Neural cell (in vitro differentiated cells): ENCODE measurements at regions not wholly inside any gene's neighbourhood (a gene's known extent, or its start where the extent isn't known, plus 50 kb on each side); places are given as distances from the start of the nearest gene placed in this dataset.

ENCODE experiments used
- H2AFZ ChIP-seq: fragments of 200-600, 300-800 bp; sonication (generic), shearing (Covaris generic); 2 replicates; pipeline ENCODE4 v1.6.0; 2014; ENCODE audit warnings: low read depth, mild to moderate bottlenecking, antibody characterized with exemption, low read length, moderate library complexity
- H3F3A ChIP-seq: fragments of 200-600 bp; shearing (Covaris generic); 2 replicates; pipeline ENCODE4 v1.6.1; 2016; ENCODE audit warnings: mild to moderate bottlenecking, moderate library complexity, mixed read lengths, antibody characterized with exemption, low read length; ENCODE audit not compliant: insufficient read depth, poor library complexity, severe bottlenecking
- H3K27ac ChIP-seq: fragments of 200-600, 300-800 bp; sonication (generic), shearing (Covaris generic); 2 replicates; pipeline ENCODE4 v1.5.1; 2014; ENCODE audit warnings: mild to moderate bottlenecking, low read length, moderate library complexity
- H3K27me3 ChIP-seq: fragments of 300-800, 200-600 bp; sonication (generic), shearing (Covaris generic); 2 replicates; pipeline ENCODE4 v1.6.0; 2014; ENCODE audit warnings: mild to moderate bottlenecking, low read depth, low read length, moderate library complexity; ENCODE audit not compliant: insufficient read depth
- H3K36me3 ChIP-seq: fragments of 300-800, 200-600 bp; sonication (generic), shearing (Covaris generic); 2 replicates; pipeline ENCODE4 v1.5.1; 2014; ENCODE audit warnings: mild to moderate bottlenecking, antibody characterized with exemption, low read length, moderate library complexity; ENCODE audit not compliant: insufficient read depth
- H3K4me2 ChIP-seq: fragments of 300-800, 200-600 bp; sonication (generic), shearing (Covaris generic); 2 replicates; pipeline ENCODE4 v1.6.0; 2014; ENCODE audit warnings: mild to moderate bottlenecking, low read length
- H3K4me3 ChIP-seq: fragments of 300-800, 200-600 bp; sonication (generic), shearing (Covaris generic); 2 replicates; pipeline ENCODE4 v1.5.1; 2014; ENCODE audit warnings: mild to moderate bottlenecking, low read length, moderate library complexity
- H3K79me2 ChIP-seq: fragments of 200-600 bp; shearing (Covaris generic); replicated peaks from 2 replicates; pipeline ENCODE4 v1.6.0; 2014; ENCODE audit warnings: mild to moderate bottlenecking, low read length, moderate library complexity; ENCODE audit not compliant: insufficient read depth
- H3K9ac ChIP-seq: fragments of 300-800, 200-600 bp; sonication (generic), shearing (Covaris generic); 2 replicates; pipeline ENCODE4 v1.6.1; 2016; ENCODE audit warnings: mild to moderate bottlenecking, low read length, mixed read lengths
- H3K9me2 ChIP-seq: fragments of 200-600 bp; shearing (Covaris generic); 2 replicates; pipeline ENCODE4 v1.6.1; 2016; ENCODE audit warnings: mild to moderate bottlenecking, low read length, mixed read lengths; ENCODE audit not compliant: insufficient read depth
- H3K9me3 ChIP-seq: fragments of 200-600, 300-800 bp; sonication (generic), shearing (Covaris generic); 2 replicates; pipeline ENCODE4 v1.6.1; 2016; ENCODE audit warnings: mild to moderate bottlenecking, mixed run types, low read length, moderate library complexity, mixed read lengths
- H4K20me1 ChIP-seq: fragments of 200-600 bp; shearing (Covaris generic); 2 replicates; pipeline ENCODE4 v1.6.1; 2016; ENCODE audit warnings: mild to moderate bottlenecking, mixed run types; ENCODE audit not compliant: insufficient read depth
- CTCF ChIP-seq: fragments of 450-650 bp; IDR thresholded peaks from 2 replicates; pipeline ENCODE4 v1.5.1; 2014; ENCODE audit warnings: antibody characterized with exemption, mild to moderate bottlenecking, moderate library complexity; ENCODE audit not compliant: poor library complexity, severe bottlenecking
- EP300 ChIP-seq: fragments of 450-650 bp; conservative IDR thresholded peaks from 2 replicates; pipeline ENCODE4 v1.6.1; 2014; ENCODE audit warnings: antibody characterized with exemption, mild to moderate bottlenecking, moderate library complexity; ENCODE audit not compliant: poor library complexity, severe bottlenecking
- EZH2 ChIP-seq: fragments of 200-600, 300-800 bp; shearing (Covaris generic), sonication (generic); IDR thresholded peaks from 2 replicates; pipeline ENCODE4 v1.6.1; 2014; ENCODE audit warnings: antibody characterized with exemption, low read length, borderline replicate concordance, mild to moderate bottlenecking; ENCODE audit not compliant: insufficient read depth, poor library complexity, severe bottlenecking
- MXI1 ChIP-seq: fragments of 450-650 bp; conservative IDR thresholded peaks from 2 replicates; pipeline ENCODE4 v1.6.1; 2014; ENCODE audit warnings: antibody characterized with exemption, mild to moderate bottlenecking; ENCODE audit not compliant: poor library complexity, severe bottlenecking
- POLR2AphosphoS5 ChIP-seq: IDR thresholded peaks from 2 replicates; pipeline ENCODE4 v1.6.1; 2012
- RAD21 ChIP-seq: fragments of 450-650 bp; conservative IDR thresholded peaks from 2 replicates; pipeline ENCODE4 v1.6.1; 2014; ENCODE audit warnings: antibody characterized with exemption, mild to moderate bottlenecking, moderate library complexity
- SMC3 ChIP-seq: fragments of 450-650 bp; conservative IDR thresholded peaks from 2 replicates; pipeline ENCODE4 v1.6.1; 2014; ENCODE audit warnings: antibody characterized with exemption, mild to moderate bottlenecking, moderate library complexity; ENCODE audit not compliant: poor library complexity
- TAF1 ChIP-seq: IDR thresholded peaks from 2 replicates; pipeline ENCODE4 v1.6.1; 2012; ENCODE audit warnings: low read depth
- TF ChIP-seq, protein P1 (sequence below): IDR thresholded peaks from 2 replicates; pipeline ENCODE4 v1.6.1; 2012; ENCODE audit warnings: borderline replicate concordance

DNA sequence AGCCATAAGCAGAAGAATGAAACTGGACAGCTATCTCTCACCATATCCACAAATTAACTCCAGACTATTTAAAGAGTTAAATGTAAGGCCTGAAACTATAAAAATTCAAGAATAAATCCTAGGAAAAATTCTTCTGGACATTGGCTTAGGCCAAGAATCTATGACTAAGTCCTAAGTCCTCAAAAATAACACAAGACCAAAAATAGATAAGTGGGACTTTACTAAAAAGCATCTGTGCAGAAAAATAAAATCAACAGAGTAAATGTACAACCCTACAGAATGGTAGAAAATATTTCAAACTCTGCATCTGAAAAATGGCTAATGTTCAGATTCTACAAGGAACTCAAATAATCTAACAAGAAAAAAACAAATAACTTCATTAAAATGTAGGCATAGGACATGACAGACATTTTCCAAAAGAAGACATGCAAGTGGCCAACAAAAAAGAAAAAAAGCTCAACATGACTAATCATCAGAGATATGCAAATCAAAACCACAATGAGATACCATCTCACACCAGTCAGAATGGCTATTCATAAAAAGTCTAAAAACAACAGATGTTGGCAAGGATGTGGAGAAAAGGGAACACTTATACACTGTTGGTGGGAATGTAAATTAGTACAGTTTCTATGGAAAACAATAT, 61.0 kb upstream of the PPFIA2 start:
- no peaks in the 10 kb centered on the region for H3F3A ChIP-seq
- H3K9me2 ChIP-seq: no peaks in the 10 kb centered on the region
- no peak overlapping the region for H3K4me2 ChIP-seq
- H3K27ac ChIP-seq: no peak overlapping the region
- H4K20me1 ChIP-seq: no peaks in the 10 kb centered on the region
- H3K9ac ChIP-seq: no peak overlapping the region
- H3K9me3 ChIP-seq: no peaks in the 10 kb centered on the region
- no peaks in the 10 kb centered on the region for H3K79me2 ChIP-seq
- TF ChIP-seq EP300 (no peak), SMC3 (no peak), POLR2AphosphoS5 (no peak), EZH2 (no peak), MXI1 (no peak), CTCF (no peak), TAF1 (no peak), RAD21 (no peak)
- TF ChIP-seq, protein P1, sequence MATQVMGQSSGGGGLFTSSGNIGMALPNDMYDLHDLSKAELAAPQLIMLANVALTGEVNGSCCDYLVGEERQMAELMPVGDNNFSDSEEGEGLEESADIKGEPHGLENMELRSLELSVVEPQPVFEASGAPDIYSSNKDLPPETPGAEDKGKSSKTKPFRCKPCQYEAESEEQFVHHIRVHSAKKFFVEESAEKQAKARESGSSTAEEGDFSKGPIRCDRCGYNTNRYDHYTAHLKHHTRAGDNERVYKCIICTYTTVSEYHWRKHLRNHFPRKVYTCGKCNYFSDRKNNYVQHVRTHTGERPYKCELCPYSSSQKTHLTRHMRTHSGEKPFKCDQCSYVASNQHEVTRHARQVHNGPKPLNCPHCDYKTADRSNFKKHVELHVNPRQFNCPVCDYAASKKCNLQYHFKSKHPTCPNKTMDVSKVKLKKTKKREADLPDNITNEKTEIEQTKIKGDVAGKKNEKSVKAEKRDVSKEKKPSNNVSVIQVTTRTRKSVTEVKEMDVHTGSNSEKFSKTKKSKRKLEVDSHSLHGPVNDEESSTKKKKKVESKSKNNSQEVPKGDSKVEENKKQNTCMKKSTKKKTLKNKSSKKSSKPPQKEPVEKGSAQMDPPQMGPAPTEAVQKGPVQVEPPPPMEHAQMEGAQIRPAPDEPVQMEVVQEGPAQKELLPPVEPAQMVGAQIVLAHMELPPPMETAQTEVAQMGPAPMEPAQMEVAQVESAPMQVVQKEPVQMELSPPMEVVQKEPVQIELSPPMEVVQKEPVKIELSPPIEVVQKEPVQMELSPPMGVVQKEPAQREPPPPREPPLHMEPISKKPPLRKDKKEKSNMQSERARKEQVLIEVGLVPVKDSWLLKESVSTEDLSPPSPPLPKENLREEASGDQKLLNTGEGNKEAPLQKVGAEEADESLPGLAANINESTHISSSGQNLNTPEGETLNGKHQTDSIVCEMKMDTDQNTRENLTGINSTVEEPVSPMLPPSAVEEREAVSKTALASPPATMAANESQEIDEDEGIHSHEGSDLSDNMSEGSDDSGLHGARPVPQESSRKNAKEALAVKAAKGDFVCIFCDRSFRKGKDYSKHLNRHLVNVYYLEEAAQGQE: no peak
- no peak overlapping the region for H2AFZ ChIP-seq
- H3K4me3 ChIP-seq: no peak overlapping the region
- H3K27me3 ChIP-seq: no peaks in the 10 kb centered on the region
- no peaks in the 10 kb centered on the region for H3K36me3 ChIP-seq

GRCh38 chr12:81815611-81816010, 56.5 kb upstream of the PPFIA2 start:
- no peak overlapping the region for H2AFZ ChIP-seq
- no peaks in the 10 kb centered on the region for H3K36me3 ChIP-seq
- no peaks in the 10 kb centered on the region for H3K9me3 ChIP-seq
- H3K27me3 ChIP-seq: no peaks in the 10 kb centered on the region
- no peak overlapping the region for H3K27ac ChIP-seq
- no peak for TF ChIP-seq SMC3
- no peak for TF ChIP-seq EP300
- no peak for TF ChIP-seq EZH2
- TF ChIP-seq TAF1: no peak
- TF ChIP-seq POLR2AphosphoS5: no peak
- H3K9me2 ChIP-seq: no peaks in the 10 kb centered on the region
- H3K9ac ChIP-seq: no peak overlapping the region
- H3K4me2 ChIP-seq: no peak overlapping the region
- H4K20me1 ChIP-seq: no peaks in the 10 kb centered on the region
- H3K79me2 ChIP-seq: no peaks in the 10 kb centered on the region
- H3F3A ChIP-seq: no peaks in the 10 kb centered on the region
- no peak overlapping the region for H3K4me3 ChIP-seq

- TF ChIP-seq CTCF: no peak
- no peak for TF ChIP-seq EZH2
- TF ChIP-seq POLR2AphosphoS5: no peak
- no peak for TF ChIP-seq RAD21
- TF ChIP-seq TAF1: no peak
- no peak for TF ChIP-seq MXI1
- TF ChIP-seq EP300: no peak
- TF ChIP-seq, protein P1: no peak
- TF ChIP-seq SMC3: no peak
- no peaks in the 10 kb centered on the region for H3K36me3 ChIP-seq
Observed at GRCh38 chr12:81811778-81812125, 52.6 kb upstream of the PPFIA2 start.

More at GRCh38 chr12:81811778-81812125, 52.6 kb upstream of the PPFIA2 start:
- H3K4me2 ChIP-seq: no peak overlapping the region
- no peaks in the 10 kb centered on the region for H3K79me2 ChIP-seq
- H3K27me3 ChIP-seq: no peaks in the 10 kb centered on the region
- no peaks in the 10 kb centered on the region for H3F3A ChIP-seq
- no peaks in the 10 kb centered on the region for H4K20me1 ChIP-seq
- no peak overlapping the region for H3K4me3 ChIP-seq
- H3K9me3 ChIP-seq: no peaks in the 10 kb centered on the region
- no peaks in the 10 kb centered on the region for H3K9me2 ChIP-seq
- H3K27ac ChIP-seq: no peak overlapping the region
- no peak overlapping the region for H3K9ac ChIP-seq
- no peak overlapping the region for H2AFZ ChIP-seq
